ENCODE measurements at regions not wholly inside any gene's neighbourhood (a gene's known extent, or its start where the extent isn't known, plus 50 kb on each side); places are given as distances from the start of the nearest gene placed in this dataset.

- no peak for TF ChIP-seq ZNF592 (IDR thresholded peaks at IDR 0.05)
Observed at GRCh38 chr16:59356144-59356543, 622.0 kb upstream of the GOT2 start (continued).

GRCh38 chr16:59355704-59356103 lies 621.6 kb upstream of the GOT2 start:
- no TSS peak for BruUV-seq (replicated peaks)
- no peak overlapping the region for H3K27ac ChIP-seq (ENCODE audit: control insufficient read depth, insufficient read depth)
- RAD21 ChIA-PET (ENCODE audit: unreplicated experiment): no interaction called here
- in situ Hi-C loops (cut with MboI): no loop called here
- intact Hi-C loops (cut with micrococcal nuclease; ENCODE audit: unreplicated experiment): no loop called here
- H2AFZ ChIP-seq (ENCODE audit: control insufficient read depth, low read depth, low read length): no peak overlapping the region
- no peaks in the 10 kb centered on the region for H3K9me3 ChIP-seq (replicated peaks; ENCODE audit: control insufficient read depth, insufficient read depth, low read length)
- no peak overlapping the region for H3K4me2 ChIP-seq (ENCODE audit: control insufficient read depth, insufficient read depth)
- no peak overlapping the region for H3K9ac ChIP-seq (ENCODE audit: control insufficient read depth, insufficient read depth, low read length)
- SMC1A ChIA-PET (ENCODE audit: uncharacterized antibody, unreplicated experiment): no interaction called here
- H4K20me1 ChIP-seq (ENCODE audit: control insufficient read depth, insufficient read depth): no peaks in the 10 kb centered on the region
- FAIRE-seq (no peak), ATAC-seq (no peak), DNase-seq (ENCODE audit: low read depth, low spot score) (no peak)
- H3K27me3 ChIP-seq (replicated peaks in 1 of 2; ENCODE audit: control insufficient read depth in 2 of 2, insufficient read depth in 2 of 2, low read length in 1 of 2): no peaks in the 10 kb centered on the region
- WGBS (ENCODE audit: insufficient coverage, insufficient replicate concordance, low lambda C conversion rate, missing lambda C conversion rate): 43% methylated on average over 2 of the region's 2 CpGs
- H3K79me2 ChIP-seq (ENCODE audit: control insufficient read depth, insufficient read depth, low read length): no peaks in the 10 kb centered on the region
- TF ChIP-seq SMARCA5 (IDR thresholded peaks at IDR 0.05): no peak
- POLR2A ChIA-PET: no interaction called here
- H3K4me3 ChIP-seq: no peak overlapping the region
- CTCF ChIA-PET: no interaction called here
- H3K36me3 ChIP-seq (ENCODE audit: control insufficient read depth in 2 of 2, insufficient read depth in 2 of 2, low read length in 1 of 2): no peaks in the 10 kb centered on the region
- H3K4me1 ChIP-seq (ENCODE audit: control insufficient read depth, insufficient read depth, low read length): no peaks in the 10 kb centered on the region
